Gastrocnemius medialis (tissue), 4 donors: ENCODE measurements at regions not wholly inside any gene's neighbourhood (a gene's known extent, or its start where the extent isn't known, plus 50 kb on each side); places are given as distances from the start of the nearest gene placed in this dataset.

ENCODE experiments used
- ATAC-seq, 2 donors: fragments of 150-250 bp; one replicate each; pipeline ENCODE4 v1.9.1; 2016
- DNase-seq, 2 donors: peaks; one replicate each; pipeline ENCODE4 v3.0.0-alpha.2; 2019
- H3K27ac ChIP-seq, 4 donors: fragments of 200-600 bp; sonication (generic); 1 replicate in 1 of 4; 2 replicates in 3 of 4; pipeline ENCODE4 v1.5.1; 2016 to 2018; ENCODE audit warnings: mild to moderate bottlenecking in 2 of 4, moderate library complexity in 1 of 4
- H3K27me3 ChIP-seq, 3 donors: fragments of 200-600 bp; sonication (generic) in 2 of 3; 1 replicate in 1 of 3; 2 replicates in 2 of 3; pipeline versions ENCODE4 v1.5.1 to v1.6.0; 2016 to 2019; ENCODE audit warnings: mild to moderate bottlenecking in 1 of 3, moderate library complexity in 1 of 3
- H3K36me3 ChIP-seq, 2 donors: fragments of 200-600 bp; sonication (generic) in 1 of 2; one replicate each; pipeline ENCODE4 v1.5.1; 2017 to 2018
- H3K4me1 ChIP-seq, 2 donors: fragments of 200-600 bp; sonication (generic) in 1 of 2; one replicate each; pipeline ENCODE4 v1.5.1; 2016 to 2017; ENCODE audit warnings: mild to moderate bottlenecking in 2 of 2
- H3K4me3 ChIP-seq, 4 donors: fragments of 200-600 bp; sonication (generic) in 3 of 4; 1 replicate in 1 of 4; 2 replicates in 3 of 4; pipeline ENCODE4 v1.5.1; 2016 to 2019; ENCODE audit warnings: mild to moderate bottlenecking in 2 of 4
- H3K9me3 ChIP-seq, 3 donors: fragments of 200-600 bp; sonication (generic) in 2 of 3; 1 replicate in 1 of 3; 2 replicates in 2 of 3; pipeline ENCODE4 v1.5.1; 2016 to 2019
- POLR2A ChIP-seq, 2 donors: fragments of 450-650 bp; IDR thresholded peaks; one replicate each; pipeline ENCODE4 v1.6.1; 2017; ENCODE audit warnings: antibody characterized with exemption in 2 of 2, mild to moderate bottlenecking in 2 of 2, moderate library complexity in 2 of 2
- in situ Hi-C, 4 donors: fragments of 200-750 bp; cut with MboI; loops; one replicate each; pipeline versions ENCODE4 v1.15.0 to v1.8.0; 2017; ENCODE audit warnings: low sequenced_read_pairs in 4 of 4
- intact Hi-C: fragments of 100-400 bp; cut with DNase I; formaldehyde crosslinking; loops from one replicate; pipeline ENCODE4 v1.15.1; 2023; ENCODE audit warnings: low total_unique reads
- TF ChIP-seq, protein P1 (sequence below), 5 experiments: fragments of 450-650 bp in 3 of 5; fragments of 200-600 bp in 2 of 5; sonication (generic) in 2 of 5; IDR thresholded peaks in 4 of 5; conservative IDR thresholded peaks in 1 of 5; 1 replicate in 4 of 5; 2 replicates in 1 of 5; pipeline ENCODE4 v1.5.1; 2016 to 2019; ENCODE audit warnings: antibody characterized with exemption in 5 of 5, mild to moderate bottlenecking in 3 of 5, moderate library complexity in 3 of 5

DNA sequence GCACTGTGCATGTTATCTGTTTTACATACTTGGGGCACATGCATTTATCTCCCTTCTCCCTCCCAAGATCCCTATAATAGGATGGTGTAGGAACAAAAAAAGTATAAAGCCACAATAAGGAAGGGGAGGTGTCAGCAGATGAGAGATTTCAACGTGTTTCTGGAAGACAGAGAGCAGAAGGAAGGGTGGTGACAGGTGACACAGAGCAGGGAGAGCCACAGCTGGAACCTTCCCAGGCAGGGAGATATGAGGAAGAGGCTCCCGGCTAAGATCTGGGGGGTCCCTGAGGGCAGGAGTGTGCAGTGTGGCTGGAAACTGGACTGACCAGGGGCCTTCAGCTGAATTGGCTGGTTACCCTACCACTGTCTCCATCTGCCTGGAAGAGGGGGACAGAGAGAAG is 107.4 kb downstream of the BCOR start:
- in situ Hi-C loops = no loop called here
- H3K36me3 ChIP-seq = no peaks in the 10 kb centered on the region
- TF ChIP-seq, protein P1, sequence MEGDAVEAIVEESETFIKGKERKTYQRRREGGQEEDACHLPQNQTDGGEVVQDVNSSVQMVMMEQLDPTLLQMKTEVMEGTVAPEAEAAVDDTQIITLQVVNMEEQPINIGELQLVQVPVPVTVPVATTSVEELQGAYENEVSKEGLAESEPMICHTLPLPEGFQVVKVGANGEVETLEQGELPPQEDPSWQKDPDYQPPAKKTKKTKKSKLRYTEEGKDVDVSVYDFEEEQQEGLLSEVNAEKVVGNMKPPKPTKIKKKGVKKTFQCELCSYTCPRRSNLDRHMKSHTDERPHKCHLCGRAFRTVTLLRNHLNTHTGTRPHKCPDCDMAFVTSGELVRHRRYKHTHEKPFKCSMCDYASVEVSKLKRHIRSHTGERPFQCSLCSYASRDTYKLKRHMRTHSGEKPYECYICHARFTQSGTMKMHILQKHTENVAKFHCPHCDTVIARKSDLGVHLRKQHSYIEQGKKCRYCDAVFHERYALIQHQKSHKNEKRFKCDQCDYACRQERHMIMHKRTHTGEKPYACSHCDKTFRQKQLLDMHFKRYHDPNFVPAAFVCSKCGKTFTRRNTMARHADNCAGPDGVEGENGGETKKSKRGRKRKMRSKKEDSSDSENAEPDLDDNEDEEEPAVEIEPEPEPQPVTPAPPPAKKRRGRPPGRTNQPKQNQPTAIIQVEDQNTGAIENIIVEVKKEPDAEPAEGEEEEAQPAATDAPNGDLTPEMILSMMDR (IDR thresholded peaks at IDR 0.05 in 4 of 5, conservative IDR thresholded peaks at IDR 0.05 in 1 of 5) = no peak
- TF ChIP-seq POLR2A (IDR thresholded peaks at IDR 0.05) = no peak
- H3K27ac ChIP-seq = no peak overlapping the region
- intact Hi-C loops = no loop called here
- H3K27me3 ChIP-seq = no peaks in the 10 kb centered on the region
- H3K9me3 ChIP-seq = no peaks in the 10 kb centered on the region
- ATAC-seq (no peak), DNase-seq (no peak)
- H3K4me1 ChIP-seq = no peaks in the 10 kb centered on the region
- H3K4me3 ChIP-seq = no peak overlapping the region

DNA sequence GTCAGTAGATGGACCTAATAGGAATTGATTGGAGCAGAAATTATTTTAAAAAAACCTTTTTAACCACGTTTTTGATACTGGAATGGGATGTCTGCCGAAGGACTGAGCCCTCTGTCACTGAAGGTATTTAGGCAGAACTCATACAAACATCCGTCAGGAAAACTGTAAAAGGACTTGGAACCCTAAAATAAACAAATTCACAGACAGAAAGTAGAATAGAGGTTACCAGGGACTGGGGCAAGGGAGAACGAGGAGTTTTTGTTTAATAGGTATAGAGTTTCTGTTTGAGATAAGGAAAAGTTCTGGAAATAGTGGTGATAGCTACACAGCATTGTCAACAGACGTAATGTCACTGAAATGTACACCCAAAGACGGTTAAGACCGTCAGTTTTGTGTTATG is 105.5 kb downstream of the BCOR start:
- Histone ChIP-seq H3K4me1 (no peaks in the 10 kb centered on the region), H3K4me3 (no peak overlapping the region), H3K27me3 (no peaks in the 10 kb centered on the region), H3K9me3 (no peaks in the 10 kb centered on the region), H3K36me3 (no peaks in the 10 kb centered on the region), H3K27ac (no peak overlapping the region)
- intact Hi-C loops (no loop called here), in situ Hi-C loops (no loop called here)
- TF ChIP-seq, protein P1 (IDR thresholded peaks at IDR 0.05 in 4 of 5, conservative IDR thresholded peaks at IDR 0.05 in 1 of 5) = no peak
- TF ChIP-seq POLR2A (IDR thresholded peaks at IDR 0.05) = no peak
- DNase-seq (no peak), ATAC-seq (no peak)

DNA sequence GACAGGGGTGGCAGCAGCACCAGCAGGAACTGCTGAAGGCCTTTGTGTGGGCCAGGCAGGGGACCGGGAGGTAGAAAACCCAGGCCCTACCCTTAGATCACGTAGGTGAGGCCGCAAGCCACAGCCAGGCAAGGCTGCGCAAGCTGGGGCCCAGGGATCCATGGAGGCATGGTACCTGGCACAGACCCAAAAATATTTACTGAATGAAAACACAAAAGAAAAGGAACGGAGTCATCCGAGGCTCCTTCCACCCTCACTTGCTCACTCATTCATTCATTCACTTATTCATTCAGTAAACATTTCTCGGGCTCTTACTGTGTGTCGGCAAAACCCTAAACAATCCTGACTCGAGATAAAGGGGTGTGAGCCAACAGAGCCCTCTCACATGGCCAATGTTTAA is 102.3 kb downstream of the BCOR start:
- Histone ChIP-seq H3K4me3 (no peak overlapping the region), H3K27me3 (no peaks in the 10 kb centered on the region), H3K4me1 (no peaks in the 10 kb centered on the region), H3K9me3 (no peaks in the 10 kb centered on the region), H3K27ac (no peak overlapping the region), H3K36me3 (no peaks in the 10 kb centered on the region)
- ATAC-seq = no peak
- in situ Hi-C loops = no loop called here
- intact Hi-C loops = no loop called here
- no peak for TF ChIP-seq POLR2A (IDR thresholded peaks at IDR 0.05)
- TF ChIP-seq, protein P1 (IDR thresholded peaks at IDR 0.05 in 4 of 5, conservative IDR thresholded peaks at IDR 0.05 in 1 of 5) = no peak
- DNase-seq = no peak

DNA sequence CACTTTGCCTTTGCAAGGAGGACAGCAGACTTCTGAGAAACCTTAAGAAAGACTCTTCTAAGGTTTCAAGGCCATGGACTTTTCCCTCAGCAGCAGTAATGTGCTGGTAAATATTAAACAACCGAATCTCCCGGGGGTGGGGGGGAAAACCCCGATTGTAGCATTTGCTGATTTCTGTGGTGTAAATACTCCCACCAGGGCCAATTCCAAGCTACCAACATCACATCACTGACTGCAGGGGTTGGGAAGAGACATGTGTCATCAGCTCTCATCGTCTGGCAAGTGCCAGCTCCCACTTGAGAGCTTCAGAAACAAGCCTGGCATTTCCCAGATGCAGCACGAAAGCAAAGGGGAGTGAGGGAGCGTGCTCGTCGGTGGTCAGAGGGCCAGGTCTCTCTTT is 101.2 kb downstream of the BCOR start:
- no peaks in the 10 kb centered on the region for H3K27me3 ChIP-seq
- intact Hi-C loops = no loop called here
- ATAC-seq = no peak

More for the DNA sequence above, 101.2 kb downstream of the BCOR start:
- no peaks in the 10 kb centered on the region for H3K36me3 ChIP-seq
- H3K4me1 ChIP-seq = no peaks in the 10 kb centered on the region
- H3K9me3 ChIP-seq = no peaks in the 10 kb centered on the region
- no peak overlapping the region for H3K27ac ChIP-seq
- in situ Hi-C loops = no loop called here
- no peak overlapping the region for H3K4me3 ChIP-seq
- DNase-seq = no peak
- TF ChIP-seq, protein P1 (IDR thresholded peaks at IDR 0.05 in 4 of 5, conservative IDR thresholded peaks at IDR 0.05 in 1 of 5) = no peak
- no peak for TF ChIP-seq POLR2A (IDR thresholded peaks at IDR 0.05)
